AG09309 (cell line): ENCODE measurements at regions not wholly inside any gene's neighbourhood (a gene's known extent, or its start where the extent isn't known, plus 50 kb on each side); places are given as distances from the start of the nearest gene placed in this dataset.

ENCODE experiments used
- DNase-seq: peaks from one replicate; pipeline ENCODE4 v3.0.0-alpha.2; 2010; ENCODE audit warnings: low read depth
- H3K4me3 ChIP-seq: 2 replicates; pipeline ENCODE4 v1.5.1; 2011; ENCODE audit warnings: mild to moderate bottlenecking, low read depth, low read length, moderate library complexity; ENCODE audit not compliant: control insufficient read depth
- CTCF ChIP-seq: IDR thresholded peaks from 2 replicates; pipeline ENCODE4 v1.5.1; 2011; ENCODE audit warnings: mild to moderate bottlenecking, low read depth, low read length, inconsistent platforms; ENCODE audit not compliant: insufficient read depth, control insufficient read depth; ENCODE audit errors: missing control alignments

- no peak for TF ChIP-seq CTCF
- no peak for DNase-seq
- no peak overlapping the region for H3K4me3 ChIP-seq
Observed at GRCh38 chr4:176864238-176864637, 71.5 kb upstream of the VEGFC start.

DNA sequence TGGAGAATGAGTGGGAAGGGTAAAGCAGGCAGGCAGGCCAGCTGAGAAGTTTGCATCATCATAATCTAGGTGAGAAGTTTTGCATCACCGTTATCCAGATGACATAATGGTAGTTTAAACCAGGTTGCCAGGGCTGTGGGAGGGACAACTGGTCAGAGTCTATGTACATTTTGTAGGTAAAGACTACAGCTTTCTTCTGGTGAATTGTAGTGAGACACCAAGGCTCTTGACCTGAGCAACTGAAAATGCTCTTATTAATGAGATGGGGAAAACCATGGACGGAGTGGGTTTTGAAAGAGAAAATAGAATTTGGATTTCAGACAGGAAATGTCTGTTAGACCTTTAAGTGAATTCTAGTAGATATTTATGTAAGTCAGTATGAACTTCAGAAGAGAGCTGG lies 76.0 kb upstream of the VEGFC start:
- no peak for DNase-seq
- no peak for TF ChIP-seq CTCF
- H3K4me3 ChIP-seq, result no peak overlapping the region

GRCh38 chr4:176872461-176872860 lies 79.7 kb upstream of the VEGFC start:
- H3K4me3 ChIP-seq, result no peak overlapping the region
- TF ChIP-seq CTCF, result no peak
- DNase-seq, result no peak

DNA sequence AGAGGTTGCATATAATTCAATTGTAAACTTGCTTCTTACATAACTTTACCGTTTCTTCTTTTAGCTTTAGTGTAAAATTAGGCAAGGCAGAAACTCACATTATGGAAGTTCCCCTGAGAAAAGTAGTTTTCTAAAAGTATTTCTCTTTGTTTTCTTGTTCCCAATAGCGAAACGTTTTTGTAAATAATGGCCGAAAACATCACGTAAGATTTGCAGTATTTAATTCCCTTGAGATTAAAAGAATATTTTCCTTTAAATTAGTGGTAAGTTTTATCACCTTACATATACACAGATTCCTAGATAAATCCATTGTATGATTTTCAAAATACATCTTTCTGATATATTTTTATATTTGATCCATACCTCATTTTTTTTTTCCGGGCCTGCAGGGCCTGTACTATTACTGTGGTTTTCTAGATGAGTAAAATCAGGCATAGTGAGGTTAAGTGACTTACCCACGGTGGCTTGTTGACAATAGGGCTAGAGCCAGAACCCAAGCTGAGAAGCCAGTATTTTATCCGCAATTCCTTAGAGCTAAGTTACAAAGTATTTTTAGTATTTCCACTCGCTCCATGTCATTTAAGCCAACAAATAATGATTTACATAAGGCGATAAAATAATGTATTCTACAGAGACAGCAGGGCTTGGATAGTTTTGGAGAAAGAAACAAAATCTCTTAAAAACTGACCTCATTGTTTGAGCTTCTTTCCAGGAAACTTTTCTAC lies 82.2 kb upstream of the VEGFC start:
- no peak for DNase-seq
- no peak for TF ChIP-seq CTCF
- no peak overlapping the region for H3K4me3 ChIP-seq

DNA sequence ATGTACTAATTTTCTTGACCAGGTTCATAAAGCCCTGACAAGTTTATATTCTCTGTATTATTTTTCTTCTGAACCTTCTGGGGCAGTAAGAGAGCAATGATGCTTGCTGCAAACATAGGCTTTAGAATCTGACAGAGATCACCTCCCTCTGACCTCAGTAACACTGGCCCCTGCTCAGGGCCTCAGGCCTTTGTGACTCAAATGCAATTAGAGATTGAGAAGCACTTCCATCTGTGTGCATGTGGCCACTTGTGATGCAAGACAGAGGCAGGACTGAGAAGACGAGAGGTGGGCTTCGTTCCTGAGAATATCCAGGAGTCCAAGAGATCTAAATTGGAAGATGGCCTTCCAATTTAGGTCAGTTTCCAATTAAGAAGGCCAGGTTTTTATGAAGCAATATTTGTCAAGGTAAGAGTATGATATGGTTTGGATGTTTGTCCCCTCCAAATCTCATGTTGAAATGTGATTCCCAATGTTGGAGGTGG lies 82.8 kb upstream of the VEGFC start:
- DNase-seq, result no peak
- H3K4me3 ChIP-seq, result no peak overlapping the region
- no peak for TF ChIP-seq CTCF

- H3K4me3 ChIP-seq, result no peak overlapping the region
- TF ChIP-seq CTCF, result no peak
- no peak for DNase-seq
Observed at GRCh38 chr4:176879380-176880116, 86.8 kb upstream of the VEGFC start.

- no peak for TF ChIP-seq CTCF
- DNase-seq, result no peak
- H3K4me3 ChIP-seq, result no peak overlapping the region
Observed at GRCh38 chr4:176882206-176882605, 89.5 kb upstream of the VEGFC start.
